Endothelial cell of umbilical vein (primary cell): ENCODE measurements at regions not wholly inside any gene's neighbourhood (a gene's known extent, or its start where the extent isn't known, plus 50 kb on each side); places are given as distances from the start of the nearest gene placed in this dataset.

Experiments used
- BruUV-seq: library from RNA; stranded (reverse); fragments of 400-500 nt; replicated peaks from 2 replicates; lab custom pipeline; 2021; lab: Mats Ljungman, UMichigan
- CTCF ChIA-PET: fragments of 300-600, 350-600 bp; sonication (Branson Sonifier 250); formaldehyde crosslinking; loops from one replicate; lab custom pipeline; 2021; ENCODE audit warnings: antibody characterized with exemption, inconsistent platforms; lab: Charles Lee
- POLR2A ChIA-PET: fragments of 300-600, 350-600 bp; sonication (Branson Sonifier 250); formaldehyde crosslinking; loops from one replicate; lab custom pipeline; 2021; ENCODE audit warnings: antibody characterized with exemption, inconsistent platforms; lab: Charles Lee
- DNase-seq: peaks from one replicate; pipeline ENCODE4 v3.0.0-alpha.2; 2011; ENCODE audit warnings: low read depth, low spot score
- FAIRE-seq: peaks from 2 replicates; lab custom pipeline; 2011; peaks lifted over from hg19 to GRCh38; lab: Jason Lieb, UNC
- H2AFZ ChIP-seq: 2 replicates; pipeline ENCODE4 v1.6.0; 2012; ENCODE audit warnings: low read depth, low read length, control low read depth, inconsistent platforms
- H3K27ac ChIP-seq: 2 replicates; pipeline ENCODE4 v1.5.1; 2011; ENCODE audit warnings: low read depth, mild to moderate bottlenecking, control low read depth, low read length, moderate library complexity; ENCODE audit not compliant: insufficient read depth
- H3K27me3 ChIP-seq, 2 experiments: 2 replicates each; pipeline versions ENCODE4 v1.6.0 to v1.6.1; 2011; ENCODE audit warnings: low read length in 2 of 2, mixed read lengths in 1 of 2; ENCODE audit not compliant: control insufficient read depth in 2 of 2, insufficient read depth in 2 of 2
- H3K36me3 ChIP-seq, 2 experiments: 2 replicates in 1 of 2; 3 replicates in 1 of 2; pipeline ENCODE4 v1.5.1; 2011; ENCODE audit warnings: low read length in 2 of 2, mild to moderate bottlenecking in 1 of 2, moderate library complexity in 1 of 2; ENCODE audit not compliant: control insufficient read depth in 2 of 2, insufficient read depth in 2 of 2; ENCODE audit errors: extremely low read depth in 1 of 2
- H3K4me1 ChIP-seq: 3 replicates; pipeline ENCODE4 v1.5.1; 2011; ENCODE audit warnings: mild to moderate bottlenecking, low read length; ENCODE audit not compliant: control insufficient read depth, insufficient read depth; ENCODE audit errors: extremely low read depth
- H3K4me2 ChIP-seq: 2 replicates; pipeline ENCODE4 v1.6.1; 2011; ENCODE audit warnings: low read length, control low read depth, mixed read lengths; ENCODE audit not compliant: insufficient read depth
- H3K4me3 ChIP-seq, 3 experiments: fragments of 200-600 bp in 1 of 3; sonication (generic), shearing (Covaris generic) in 1 of 3; replicated peaks in 1 of 3; 2 replicates each; pipeline ENCODE4 v1.5.1; 2011 to 2016; ENCODE audit warnings: control low read depth in 3 of 3, low read length in 3 of 3, mild to moderate bottlenecking in 2 of 3, inconsistent platforms in 1 of 3, low read depth in 1 of 3, moderate library complexity in 1 of 3; ENCODE audit not compliant: insufficient read depth in 1 of 3
- H3K79me2 ChIP-seq: 2 replicates; pipeline ENCODE4 v1.6.0; 2012; ENCODE audit warnings: low read length, inconsistent platforms; ENCODE audit not compliant: control insufficient read depth, insufficient read depth
- H3K9ac ChIP-seq: replicated peaks from 2 replicates; pipeline ENCODE3; 2011; ENCODE audit warnings: low read length, control low read depth; ENCODE audit not compliant: insufficient read depth; ENCODE audit errors: extremely low read depth
- H3K9me1 ChIP-seq: replicated peaks from 3 replicates; pipeline ENCODE4 v1.6.0; 2011; ENCODE audit warnings: mild to moderate bottlenecking, low read length; ENCODE audit not compliant: control insufficient read depth, insufficient read depth; ENCODE audit errors: extremely low read depth
- H3K9me3 ChIP-seq: replicated peaks from 2 replicates; pipeline ENCODE4 v1.5.1; 2012; ENCODE audit warnings: low read length, inconsistent platforms; ENCODE audit not compliant: control insufficient read depth, insufficient read depth
- H4K20me1 ChIP-seq: replicated peaks from 2 replicates; pipeline ENCODE3; 2011; ENCODE audit warnings: mild to moderate bottlenecking, low read length; ENCODE audit not compliant: control insufficient read depth, insufficient read depth; ENCODE audit errors: extremely low read depth
- EZH2 ChIP-seq: IDR thresholded peaks from 2 replicates; pipeline ENCODE4 v1.6.1; 2012; ENCODE audit warnings: borderline replicate concordance, low read depth, mild to moderate bottlenecking, moderate library complexity, low read length, inconsistent platforms; ENCODE audit not compliant: severe bottlenecking
- FOS ChIP-seq: IDR thresholded peaks from 2 replicates; pipeline ENCODE4 v1.6.1; 2011; ENCODE audit warnings: mild to moderate bottlenecking, low read length, moderate library complexity, borderline replicate concordance; ENCODE audit not compliant: insufficient read depth
- GATA2 ChIP-seq: IDR thresholded peaks from 2 replicates; pipeline ENCODE4 v1.7.0; 2011; ENCODE audit warnings: low read depth, mild to moderate bottlenecking, moderate library complexity, mixed read lengths, low read length; ENCODE audit not compliant: insufficient read length, insufficient read depth
- JUN ChIP-seq: IDR thresholded peaks from 2 replicates; pipeline ENCODE4 v1.6.1; 2011; ENCODE audit warnings: borderline replicate concordance, low read depth; ENCODE audit not compliant: insufficient read length, insufficient read depth
- MYC ChIP-seq: IDR thresholded peaks from one replicate; pipeline ENCODE4 v1.6.1; 2011; ENCODE audit warnings: mild to moderate bottlenecking, low read depth, low read length
- POLR2A ChIP-seq: IDR thresholded peaks from 2 replicates; pipeline ENCODE4 v1.6.1; 2012; ENCODE audit warnings: low read depth, mild to moderate bottlenecking, control low read depth, low read length
- dilution Hi-C: fragments of 300-500 bp; cut with MboI; formaldehyde crosslinking; loops from one replicate; pipeline ENCODE4 v1.15.0; 2019; ENCODE audit warnings: low sequenced_read_pairs; ENCODE audit not compliant: extremely low pct_ligation_motif_present
- intact Hi-C: fragments of 100-400 bp; cut with micrococcal nuclease; formaldehyde crosslinking; loops from one replicate; pipeline ENCODE4 v1.10.0; 2022

- H2AFZ ChIP-seq = no peak overlapping the region
- no peaks in the 10 kb centered on the region for H4K20me1 ChIP-seq
- no peak overlapping the region for H3K4me2 ChIP-seq
- intact Hi-C loops (no loop called here), dilution Hi-C loops (no loop called here)
- ChIA-PET POLR2A (no interaction called here), CTCF (no interaction called here)
- FAIRE-seq (no peak), DNase-seq (no peak)
- no peaks in the 10 kb centered on the region for H3K36me3 ChIP-seq
- BruUV-seq = no TSS peak
- no peaks in the 10 kb centered on the region for H3K79me2 ChIP-seq
- H3K4me3 ChIP-seq = no peak overlapping the region
- no peaks in the 10 kb centered on the region for H3K9me3 ChIP-seq
- no peak overlapping the region for H3K27ac ChIP-seq
- no peak overlapping the region for H3K9ac ChIP-seq
- H3K27me3 ChIP-seq = no peaks in the 10 kb centered on the region
- no peaks in the 10 kb centered on the region for H3K9me1 ChIP-seq
- no peaks in the 10 kb centered on the region for H3K4me1 ChIP-seq
- TF ChIP-seq FOS (no peak), EZH2 (no peak), JUN (no peak), MYC (no peak)
These were observed 161.2 kb upstream of the IRX3 start for GRCh38 chr16:54447576-54448440.

DNA sequence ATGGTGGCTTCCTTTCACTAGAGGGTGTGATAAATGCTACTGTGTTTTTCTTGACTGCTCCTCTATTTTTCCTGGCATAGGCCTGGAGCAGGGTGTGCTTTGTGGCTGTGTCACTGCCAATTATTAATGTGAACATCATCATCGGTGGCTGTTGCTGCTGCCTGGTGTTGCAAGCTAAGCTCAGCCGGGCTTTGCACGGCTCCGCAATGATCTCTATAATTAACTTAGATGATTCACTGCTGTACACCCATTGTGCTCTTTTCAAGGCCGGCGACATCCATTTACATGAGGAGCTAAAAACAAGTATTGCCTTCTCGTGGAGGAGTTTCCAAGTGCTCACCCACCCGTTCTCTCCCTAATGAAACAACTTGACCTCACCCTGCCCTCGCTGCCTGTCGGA is 160.1 kb upstream of the IRX3 start:
- intact Hi-C loops = no loop called here

More for the DNA sequence above, 160.1 kb upstream of the IRX3 start:
- no peak for TF ChIP-seq GATA2
- TF ChIP-seq FOS = no peak
- no peak for TF ChIP-seq POLR2A
- no peak for TF ChIP-seq MYC
- Histone ChIP-seq H3K9ac (no peak overlapping the region), H3K27ac (no peak overlapping the region), H3K79me2 (no peaks in the 10 kb centered on the region), H4K20me1 (no peaks in the 10 kb centered on the region), H3K9me1 (no peaks in the 10 kb centered on the region), H3K36me3 (no peaks in the 10 kb centered on the region), H3K27me3 (no peaks in the 10 kb centered on the region), H3K4me2 (no peak overlapping the region), H3K4me1 (no peaks in the 10 kb centered on the region), H3K4me3 (no peak overlapping the region), H3K9me3 (no peaks in the 10 kb centered on the region), H2AFZ (no peak overlapping the region)
- CTCF ChIA-PET = no interaction called here
- dilution Hi-C loops = no loop called here
- BruUV-seq = no TSS peak
- POLR2A ChIA-PET = no interaction called here
- no peak for FAIRE-seq
- no peak for DNase-seq
